ENCODE measurements at regions not wholly inside any gene's neighbourhood (a gene's known extent, or its start where the extent isn't known, plus 50 kb on each side); places are given as distances from the start of the nearest gene placed in this dataset.

- no peak for TF ChIP-seq CTCF (IDR thresholded peaks at IDR 0.05; ENCODE audit: insufficient read depth, low read length, missing control alignments)
- DNase-seq (ENCODE audit: low read depth, low spot score), result no peak
- CTCF ChIA-PET, result no interaction called here
- H3K4me3 ChIP-seq (ENCODE audit: low read depth, low read length), result no peak overlapping the region
- POLR2A ChIA-PET, result no interaction called here
Observed at GRCh38 chr6:97867177-97867576, 584.2 kb upstream of the MMS22L start.

GRCh38 chr6:97870273-97870672 is 587.3 kb upstream of the MMS22L start:
- no peak for DNase-seq (ENCODE audit: low read depth, low spot score)
- ChIA-PET POLR2A (no interaction called here), CTCF (no interaction called here)
- H3K4me3 ChIP-seq (ENCODE audit: low read depth, low read length), result no peak overlapping the region
- no peak for TF ChIP-seq CTCF (IDR thresholded peaks at IDR 0.05; ENCODE audit: insufficient read depth, low read length, missing control alignments)

- no peak for TF ChIP-seq CTCF (IDR thresholded peaks at IDR 0.05; ENCODE audit: insufficient read depth, low read length, missing control alignments)
- ChIA-PET POLR2A (no interaction called here), CTCF (no interaction called here)
- no peak overlapping the region for H3K4me3 ChIP-seq (ENCODE audit: low read depth, low read length)
- no peak for DNase-seq (ENCODE audit: low read depth, low spot score)
Observed at GRCh38 chr6:97876711-97877110, 593.7 kb upstream of the MMS22L start.

DNA sequence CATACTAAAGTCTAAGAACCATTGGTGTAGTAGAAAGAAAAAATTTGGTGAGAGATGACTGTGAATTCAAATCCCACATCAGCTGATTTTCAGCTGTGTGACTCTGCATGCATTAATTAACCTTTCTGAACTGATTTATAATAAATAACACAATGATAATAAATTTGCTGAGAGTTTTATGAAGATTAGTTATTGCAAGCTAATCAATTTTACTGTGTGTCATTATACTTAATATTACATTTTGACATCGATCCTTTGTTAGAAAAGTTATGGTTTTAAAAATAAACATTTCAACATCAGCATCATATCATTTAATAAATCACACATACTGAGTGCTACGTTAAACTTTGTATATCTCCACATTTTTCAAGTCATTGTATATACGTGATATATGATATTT is 599.7 kb upstream of the MMS22L start:
- ChIA-PET POLR2A (no interaction called here), CTCF (no interaction called here)
- no peak for TF ChIP-seq CTCF (IDR thresholded peaks at IDR 0.05; ENCODE audit: insufficient read depth, low read length, missing control alignments)
- DNase-seq (ENCODE audit: low read depth, low spot score), result no peak
- H3K4me3 ChIP-seq (ENCODE audit: low read depth, low read length), result no peak overlapping the region

GRCh38 chr6:97885325-97885724 is 602.3 kb upstream of the MMS22L start:
- ChIA-PET CTCF (no interaction called here), POLR2A (no interaction called here)
- no peak for TF ChIP-seq CTCF (IDR thresholded peaks at IDR 0.05; ENCODE audit: insufficient read depth, low read length, missing control alignments)

GRCh38 chr6:97885828-97886227 is 602.8 kb upstream of the MMS22L start:
- ChIA-PET POLR2A (no interaction called here), CTCF (no interaction called here)
- no peak for DNase-seq (ENCODE audit: low read depth, low spot score)

More at GRCh38 chr6:97885325-97885724, 602.3 kb upstream of the MMS22L start:
- no peak overlapping the region for H3K4me3 ChIP-seq (ENCODE audit: low read depth, low read length)
- no peak for DNase-seq (ENCODE audit: low read depth, low spot score)

More at GRCh38 chr6:97885828-97886227, 602.8 kb upstream of the MMS22L start:
- TF ChIP-seq CTCF (IDR thresholded peaks at IDR 0.05; ENCODE audit: insufficient read depth, low read length, missing control alignments), result no peak
- no peak overlapping the region for H3K4me3 ChIP-seq (ENCODE audit: low read depth, low read length)
